OCI-LY1 (cell line): ENCODE measurements at regions not wholly inside any gene's neighbourhood (a gene's known extent, or its start where the extent isn't known, plus 50 kb on each side); places are given as distances from the start of the nearest gene placed in this dataset.

Experiments
- EZH2 ChIP-seq: fragments of 200-600 bp; sonication (generic), shearing (Covaris generic); IDR thresholded peaks from 2 replicates; pipeline ENCODE4 v1.8.0; 2017; ENCODE audit warnings: borderline replicate concordance, mixed run types, mild to moderate bottlenecking, antibody characterized with exemption, low read length, moderate library complexity, mixed read lengths
- TF ChIP-seq, protein P1 (sequence below): fragments of 200-600 bp; sonication (generic), shearing (Covaris generic); IDR thresholded peaks from 2 replicates; pipeline ENCODE4 v1.5.1; 2017; ENCODE audit warnings: mild to moderate bottlenecking, antibody characterized with exemption, low read length, moderate library complexity, mixed read lengths

DNA sequence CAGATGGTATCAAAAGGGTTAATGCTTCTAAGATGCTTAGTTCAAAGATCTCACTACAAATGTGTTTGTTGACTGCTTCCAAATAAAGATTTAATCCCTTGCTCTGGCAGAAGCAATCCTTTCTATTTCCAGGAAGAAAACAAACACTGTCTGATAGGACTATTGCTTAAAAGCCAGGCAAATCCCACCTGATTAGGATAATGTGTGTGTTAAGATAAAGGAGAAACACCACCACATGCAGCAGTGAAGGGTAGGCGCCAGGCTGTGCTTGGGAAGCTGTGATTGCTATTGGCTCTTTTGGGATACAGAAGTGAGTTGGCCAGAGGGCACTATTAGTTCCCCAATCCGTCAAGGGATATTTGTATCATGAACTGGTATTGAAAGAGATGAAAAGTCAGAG is 62.8 kb upstream of the LRCH1 start:
- TF ChIP-seq, protein P1, sequence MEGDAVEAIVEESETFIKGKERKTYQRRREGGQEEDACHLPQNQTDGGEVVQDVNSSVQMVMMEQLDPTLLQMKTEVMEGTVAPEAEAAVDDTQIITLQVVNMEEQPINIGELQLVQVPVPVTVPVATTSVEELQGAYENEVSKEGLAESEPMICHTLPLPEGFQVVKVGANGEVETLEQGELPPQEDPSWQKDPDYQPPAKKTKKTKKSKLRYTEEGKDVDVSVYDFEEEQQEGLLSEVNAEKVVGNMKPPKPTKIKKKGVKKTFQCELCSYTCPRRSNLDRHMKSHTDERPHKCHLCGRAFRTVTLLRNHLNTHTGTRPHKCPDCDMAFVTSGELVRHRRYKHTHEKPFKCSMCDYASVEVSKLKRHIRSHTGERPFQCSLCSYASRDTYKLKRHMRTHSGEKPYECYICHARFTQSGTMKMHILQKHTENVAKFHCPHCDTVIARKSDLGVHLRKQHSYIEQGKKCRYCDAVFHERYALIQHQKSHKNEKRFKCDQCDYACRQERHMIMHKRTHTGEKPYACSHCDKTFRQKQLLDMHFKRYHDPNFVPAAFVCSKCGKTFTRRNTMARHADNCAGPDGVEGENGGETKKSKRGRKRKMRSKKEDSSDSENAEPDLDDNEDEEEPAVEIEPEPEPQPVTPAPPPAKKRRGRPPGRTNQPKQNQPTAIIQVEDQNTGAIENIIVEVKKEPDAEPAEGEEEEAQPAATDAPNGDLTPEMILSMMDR, result no peak
- TF ChIP-seq EZH2, result no peak
